ENCODE measurements at regions not wholly inside any gene's neighbourhood (a gene's known extent, or its start where the extent isn't known, plus 50 kb on each side); places are given as distances from the start of the nearest gene placed in this dataset.

DNA sequence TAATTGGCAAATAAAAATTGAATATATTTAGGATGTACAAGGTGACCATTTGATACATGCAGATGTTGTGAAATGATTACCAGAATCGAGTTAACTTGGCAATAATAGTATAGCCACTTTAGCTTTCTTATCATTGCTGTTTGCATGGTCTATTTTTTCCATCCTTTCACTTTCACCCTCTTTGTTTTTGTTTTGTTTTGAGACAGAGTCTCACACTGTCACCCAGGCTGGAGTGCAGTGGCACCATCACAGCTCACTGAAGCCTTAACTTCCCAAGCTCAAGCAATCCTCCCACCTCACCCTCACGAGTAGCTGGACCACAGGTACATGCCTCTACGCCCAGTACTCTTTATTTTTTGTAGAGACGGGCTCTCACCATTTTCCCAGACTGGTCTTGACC is 218.6 kb upstream of the ADGRL3 start:
- no peak for TF ChIP-seq POLR2A (IDR thresholded peaks at IDR 0.05)
- TF ChIP-seq, protein P1, sequence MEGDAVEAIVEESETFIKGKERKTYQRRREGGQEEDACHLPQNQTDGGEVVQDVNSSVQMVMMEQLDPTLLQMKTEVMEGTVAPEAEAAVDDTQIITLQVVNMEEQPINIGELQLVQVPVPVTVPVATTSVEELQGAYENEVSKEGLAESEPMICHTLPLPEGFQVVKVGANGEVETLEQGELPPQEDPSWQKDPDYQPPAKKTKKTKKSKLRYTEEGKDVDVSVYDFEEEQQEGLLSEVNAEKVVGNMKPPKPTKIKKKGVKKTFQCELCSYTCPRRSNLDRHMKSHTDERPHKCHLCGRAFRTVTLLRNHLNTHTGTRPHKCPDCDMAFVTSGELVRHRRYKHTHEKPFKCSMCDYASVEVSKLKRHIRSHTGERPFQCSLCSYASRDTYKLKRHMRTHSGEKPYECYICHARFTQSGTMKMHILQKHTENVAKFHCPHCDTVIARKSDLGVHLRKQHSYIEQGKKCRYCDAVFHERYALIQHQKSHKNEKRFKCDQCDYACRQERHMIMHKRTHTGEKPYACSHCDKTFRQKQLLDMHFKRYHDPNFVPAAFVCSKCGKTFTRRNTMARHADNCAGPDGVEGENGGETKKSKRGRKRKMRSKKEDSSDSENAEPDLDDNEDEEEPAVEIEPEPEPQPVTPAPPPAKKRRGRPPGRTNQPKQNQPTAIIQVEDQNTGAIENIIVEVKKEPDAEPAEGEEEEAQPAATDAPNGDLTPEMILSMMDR (IDR thresholded peaks at IDR 0.05): no peak

Measured in right lobe of liver (tissue), 4 donors.